GM18951 (cell line): ENCODE measurements at regions not wholly inside any gene's neighbourhood (a gene's known extent, or its start where the extent isn't known, plus 50 kb on each side); places are given as distances from the start of the nearest gene placed in this dataset.

Source experiments
- POLR2A ChIP-seq: IDR thresholded peaks from 4 replicates; pipeline ENCODE4 v1.6.1; 2011; ENCODE audit warnings: mild to moderate bottlenecking; ENCODE audit not compliant: insufficient read length, insufficient read depth; ENCODE audit errors: extremely low read depth
- in situ Hi-C: fragments of 300-500 bp; cut with MboI; formaldehyde crosslinking; loops from one replicate; pipeline ENCODE4 v1.12.0; 2022; ENCODE audit warnings: low sequenced_read_pairs, mixed read lengths, inconsistent platforms; ENCODE audit not compliant: unreplicated experiment

GRCh38 chr16:73558219-73558618 is 510.3 kb upstream of the ZFHX3 start:
- no peak for TF ChIP-seq POLR2A
- in situ Hi-C loops = no loop called here

DNA sequence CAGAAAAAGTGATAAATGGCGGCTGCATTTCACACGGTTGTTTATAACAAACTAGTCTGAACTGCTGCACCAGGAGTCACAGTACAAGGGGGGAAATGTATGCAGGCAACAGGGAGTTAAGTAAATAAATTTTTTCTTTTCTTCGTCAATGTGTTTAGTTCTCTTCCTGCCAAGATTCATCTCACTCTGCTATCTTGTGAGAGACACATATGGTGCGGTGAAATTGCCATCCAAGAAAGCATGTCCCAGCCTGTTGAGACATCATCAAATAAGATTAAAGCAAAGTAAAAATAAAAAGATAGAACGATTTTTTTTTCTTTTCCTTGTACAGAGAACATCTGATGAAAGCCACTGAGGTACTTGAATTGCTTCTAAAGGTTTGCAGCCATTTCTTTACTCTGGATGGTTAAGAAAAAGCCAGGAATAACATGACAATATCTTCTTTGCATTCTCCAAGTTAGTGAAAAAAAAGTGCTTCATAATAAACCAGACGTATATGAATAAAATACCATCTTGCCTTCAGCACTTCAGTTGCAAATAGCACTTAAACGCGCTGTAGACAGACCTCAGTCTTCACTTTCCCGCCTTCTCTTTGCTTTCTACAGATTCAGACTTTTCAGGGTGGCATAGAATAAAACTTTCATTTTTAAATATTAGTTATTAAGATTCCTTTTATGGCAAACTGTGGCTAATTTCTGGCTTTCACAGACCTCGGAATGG is 506.2 kb upstream of the ZFHX3 start:
- in situ Hi-C loops = no loop called here
- no peak for TF ChIP-seq POLR2A

- no peak for TF ChIP-seq POLR2A
- in situ Hi-C loops = no loop called here
Measured at GRCh38 chr16:73549984-73550631, 502.2 kb upstream of the ZFHX3 start.

GRCh38 chr16:73547552-73548403 is 499.9 kb upstream of the ZFHX3 start:
- TF ChIP-seq POLR2A = no peak
- in situ Hi-C loops = no loop called here

GRCh38 chr16:73546341-73546845 is 498.5 kb upstream of the ZFHX3 start:
- in situ Hi-C loops = no loop called here
- no peak for TF ChIP-seq POLR2A

GRCh38 chr16:73545755-73546154 is 497.8 kb upstream of the ZFHX3 start:
- no peak for TF ChIP-seq POLR2A
- in situ Hi-C loops = no loop called here

DNA sequence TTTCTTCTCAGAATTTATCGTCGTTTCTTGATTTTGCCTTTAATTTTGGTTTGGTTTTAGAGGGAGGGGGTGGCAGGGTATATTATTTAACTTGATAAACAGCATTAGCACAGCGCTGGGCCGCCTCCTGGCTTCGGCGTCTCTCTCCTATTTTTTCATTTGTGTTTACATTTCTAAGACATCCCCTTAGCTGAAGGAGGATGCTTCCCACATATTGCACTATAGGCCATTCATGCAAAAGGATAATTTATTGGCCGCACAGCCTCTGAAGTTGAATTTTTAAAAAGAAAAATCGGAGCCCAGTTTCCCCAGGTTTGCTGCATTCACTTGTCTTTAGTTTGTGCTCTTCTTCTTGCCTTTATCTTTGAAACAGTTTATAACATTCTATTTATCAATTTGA is 497.4 kb upstream of the ZFHX3 start:
- no peak for TF ChIP-seq POLR2A
- in situ Hi-C loops = no loop called here

DNA sequence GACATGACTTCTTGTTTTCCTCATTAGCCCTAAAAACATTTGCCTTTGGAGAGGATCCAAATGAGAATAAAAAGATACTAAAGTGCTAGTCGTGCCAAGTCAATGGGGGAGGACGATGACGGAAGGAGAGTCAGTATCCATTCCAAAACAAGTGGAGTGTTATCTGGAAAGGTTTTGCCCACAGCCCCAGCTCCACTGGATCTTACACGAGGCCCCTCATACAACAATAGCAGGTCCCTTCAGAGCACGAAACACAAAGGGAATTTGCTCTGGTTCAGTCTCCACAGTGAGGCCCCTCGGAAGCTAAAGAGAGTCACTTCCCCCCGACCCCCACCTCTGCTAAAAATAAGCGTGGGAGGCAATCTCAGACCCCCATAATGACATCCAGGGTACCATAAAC is 496.9 kb upstream of the ZFHX3 start:
- in situ Hi-C loops = no loop called here

GRCh38 chr16:73543970-73544599 is 496.2 kb upstream of the ZFHX3 start:
- in situ Hi-C loops = no loop called here
- TF ChIP-seq POLR2A = no peak

More for the DNA sequence above, 496.9 kb upstream of the ZFHX3 start:
- no peak for TF ChIP-seq POLR2A

- TF ChIP-seq POLR2A = no peak
- in situ Hi-C loops = no loop called here
Measured at GRCh38 chr16:73543331-73543969, 495.5 kb upstream of the ZFHX3 start.

DNA sequence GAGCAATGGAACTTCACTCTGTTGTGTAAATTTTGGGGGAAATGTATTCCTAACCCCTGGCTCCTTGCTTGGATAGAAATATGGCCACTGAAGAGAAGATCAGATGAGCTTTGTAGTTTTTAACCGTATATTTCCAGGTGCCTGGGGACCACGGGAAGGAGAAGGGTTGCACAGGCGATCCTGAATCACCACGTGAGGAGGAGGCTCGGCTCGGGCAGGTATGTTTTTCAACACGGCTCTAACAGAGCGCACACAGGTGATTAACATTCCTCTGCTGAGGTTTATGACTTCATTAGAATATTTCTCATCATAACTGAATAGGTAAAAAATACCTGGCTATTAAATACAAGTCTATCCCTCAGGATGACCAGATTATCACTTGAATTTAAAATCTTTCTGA is 495.0 kb upstream of the ZFHX3 start:
- in situ Hi-C loops = no loop called here
- no peak for TF ChIP-seq POLR2A

- no peak for TF ChIP-seq POLR2A
- in situ Hi-C loops = no loop called here
Measured at GRCh38 chr16:73537921-73538320, 490.0 kb upstream of the ZFHX3 start.
